Endodermal cell (in vitro differentiated cells): ENCODE measurements at regions not wholly inside any gene's neighbourhood (a gene's known extent, or its start where the extent isn't known, plus 50 kb on each side); places are given as distances from the start of the nearest gene placed in this dataset.

Experiments
- DNase-seq: peaks from one replicate; pipeline ENCODE4 v3.0.0-alpha.2; 2017
- H3K27ac ChIP-seq: 2 replicates; pipeline ENCODE4 v1.5.1; 2013; ENCODE audit warnings: mild to moderate bottlenecking, low read depth, low read length, moderate library complexity
- H3K27me3 ChIP-seq: 2 replicates; pipeline ENCODE4 v1.6.1; 2013; ENCODE audit warnings: mild to moderate bottlenecking, low read length, moderate library complexity; ENCODE audit not compliant: insufficient read depth, control insufficient read depth, poor library complexity, severe bottlenecking
- H3K36me3 ChIP-seq: 2 replicates; pipeline ENCODE4 v1.7.0; 2013; ENCODE audit warnings: mild to moderate bottlenecking, low read length, moderate library complexity; ENCODE audit not compliant: control insufficient read depth, insufficient read depth
- H3K4me1 ChIP-seq: one replicate; pipeline ENCODE4 v1.7.0; 2013; ENCODE audit warnings: low read length; ENCODE audit not compliant: control insufficient read depth, insufficient read depth
- H3K4me3 ChIP-seq: 2 replicates; pipeline ENCODE4 v1.5.1; 2013; ENCODE audit warnings: mild to moderate bottlenecking, low read length, moderate library complexity
- H3K9ac ChIP-seq: 2 replicates; pipeline ENCODE4 v1.6.1; 2013; ENCODE audit warnings: mild to moderate bottlenecking, low read length, moderate library complexity; ENCODE audit not compliant: poor library complexity, severe bottlenecking; ENCODE audit errors: extremely low read depth
- H3K9me3 ChIP-seq: 2 replicates; pipeline ENCODE4 v1.6.1; 2013; ENCODE audit warnings: mild to moderate bottlenecking, low read length, moderate library complexity; ENCODE audit not compliant: control insufficient read depth
- H3K27ac Mint-ChIP-seq: 2 replicates; pipeline ENCODE4 v1.8.0; 2020; ENCODE audit warnings: mixed read lengths
- H3K27me3 Mint-ChIP-seq: 2 replicates; pipeline ENCODE4 v1.8.0; 2021; ENCODE audit warnings: mild to moderate bottlenecking, mixed read lengths; ENCODE audit not compliant: insufficient read depth
- H3K36me3 Mint-ChIP-seq: 2 replicates; pipeline ENCODE4 v1.8.0; 2020; ENCODE audit warnings: low read depth, mixed read lengths
- H3K4me1 Mint-ChIP-seq: 2 replicates; pipeline ENCODE4 v1.8.0; 2020; ENCODE audit warnings: mixed read lengths
- H3K4me3 Mint-ChIP-seq: 2 replicates; pipeline ENCODE4 v1.8.0; 2020; ENCODE audit warnings: mild to moderate bottlenecking, moderate library complexity, mixed read lengths
- H3K9me3 Mint-ChIP-seq: 2 replicates; pipeline ENCODE4 v1.8.0; 2020; ENCODE audit warnings: mild to moderate bottlenecking, mixed read lengths
- WGBS, 2 experiments: methylation state at CpG; one replicate each; pipeline versions ENCODE4 v1.1.5 to v1.1.7; 2013; ENCODE audit warnings: missing lambda C conversion rate in 2 of 2, mixed read lengths in 1 of 2; ENCODE audit not compliant: insufficient coverage in 1 of 2, insufficient read length in 1 of 2; 5-methylcytosine and 5-hydroxymethylcytosine counted together
- TF ChIP-seq, protein P1 (sequence below): fragments of 200-600 bp; sonication (generic); conservative IDR thresholded peaks from 2 replicates; pipeline ENCODE4 v1.5.0; 2021; ENCODE audit warnings: antibody characterized with exemption, mild to moderate bottlenecking

DNA sequence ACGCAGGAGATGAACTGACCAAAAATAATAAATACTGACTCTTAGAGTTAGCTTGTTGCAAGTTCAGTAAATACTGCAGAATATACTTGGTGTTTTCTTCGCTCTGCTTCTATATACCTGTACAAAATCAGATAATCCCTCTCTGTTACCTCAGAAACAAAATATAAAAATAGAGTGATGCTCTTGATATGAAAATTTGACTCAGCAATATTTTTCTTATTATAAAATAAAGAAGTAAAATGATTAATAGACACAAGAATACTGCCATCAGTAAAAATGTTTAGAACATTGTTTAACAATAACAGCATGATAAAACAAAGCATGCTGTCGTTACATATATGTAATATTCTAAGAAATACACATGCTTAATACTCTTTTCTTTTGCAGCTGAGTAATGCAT is 1366.9 kb upstream of the EYS start:
- Histone ChIP-seq H3K9me3 (peaks cover 3% of the 10 kb centered on the region), H3K4me1 (no peaks in the 10 kb centered on the region), H3K9ac (no peak overlapping the region), H3K4me3 (no peak overlapping the region), H3K27me3 (no peaks in the 10 kb centered on the region), H3K27ac (no peak overlapping the region), H3K36me3 (no peaks in the 10 kb centered on the region)
- TF ChIP-seq, protein P1, sequence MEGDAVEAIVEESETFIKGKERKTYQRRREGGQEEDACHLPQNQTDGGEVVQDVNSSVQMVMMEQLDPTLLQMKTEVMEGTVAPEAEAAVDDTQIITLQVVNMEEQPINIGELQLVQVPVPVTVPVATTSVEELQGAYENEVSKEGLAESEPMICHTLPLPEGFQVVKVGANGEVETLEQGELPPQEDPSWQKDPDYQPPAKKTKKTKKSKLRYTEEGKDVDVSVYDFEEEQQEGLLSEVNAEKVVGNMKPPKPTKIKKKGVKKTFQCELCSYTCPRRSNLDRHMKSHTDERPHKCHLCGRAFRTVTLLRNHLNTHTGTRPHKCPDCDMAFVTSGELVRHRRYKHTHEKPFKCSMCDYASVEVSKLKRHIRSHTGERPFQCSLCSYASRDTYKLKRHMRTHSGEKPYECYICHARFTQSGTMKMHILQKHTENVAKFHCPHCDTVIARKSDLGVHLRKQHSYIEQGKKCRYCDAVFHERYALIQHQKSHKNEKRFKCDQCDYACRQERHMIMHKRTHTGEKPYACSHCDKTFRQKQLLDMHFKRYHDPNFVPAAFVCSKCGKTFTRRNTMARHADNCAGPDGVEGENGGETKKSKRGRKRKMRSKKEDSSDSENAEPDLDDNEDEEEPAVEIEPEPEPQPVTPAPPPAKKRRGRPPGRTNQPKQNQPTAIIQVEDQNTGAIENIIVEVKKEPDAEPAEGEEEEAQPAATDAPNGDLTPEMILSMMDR = no peak
- H3K4me3 Mint-ChIP-seq = no peak overlapping the region
- H3K4me1 Mint-ChIP-seq = no peaks in the 10 kb centered on the region
- WGBS, 2 experiments = 100% methylated on average over 1 of the region's 3 CpGs; no CpG with 5 or more reads in 1 of the 2 experiments
- H3K27ac Mint-ChIP-seq = no peak overlapping the region
- no peaks in the 10 kb centered on the region for H3K27me3 Mint-ChIP-seq
- DNase-seq = no peak
- H3K36me3 Mint-ChIP-seq = peaks cover under 1% of the 10 kb centered on the region
- H3K9me3 Mint-ChIP-seq = peaks cover 11% of the 10 kb centered on the region

DNA sequence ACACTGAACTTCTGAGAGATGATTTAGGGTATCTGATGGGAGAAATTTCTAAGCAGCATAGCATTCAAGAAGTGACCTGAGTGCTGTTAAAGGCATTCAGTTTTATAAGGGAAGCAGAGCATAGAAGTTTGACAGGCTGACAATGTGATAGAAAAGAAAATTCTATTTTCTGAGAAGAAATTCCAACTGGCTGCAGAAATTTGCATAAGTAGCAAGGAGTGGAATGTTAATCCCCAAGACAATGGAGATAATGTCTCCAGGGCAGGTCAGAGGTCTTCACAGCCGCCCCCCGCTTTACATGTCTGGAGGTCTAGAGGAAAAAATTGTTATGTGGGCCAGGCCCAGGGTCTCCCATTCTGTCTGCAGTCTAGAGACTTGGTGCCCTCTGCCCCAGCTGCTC is 1361.8 kb upstream of the EYS start:
- H3K4me1 ChIP-seq = no peaks in the 10 kb centered on the region
- Mint-ChIP-seq H3K4me1 (no peaks in the 10 kb centered on the region), H3K36me3 (peaks cover 8% of the 10 kb centered on the region), H3K9me3 (peaks cover 20% of the 10 kb centered on the region), H3K4me3 (no peak overlapping the region), H3K27ac (no peak overlapping the region), H3K27me3 (no peaks in the 10 kb centered on the region)
- no peak overlapping the region for H3K27ac ChIP-seq
- no peak for DNase-seq
- H3K27me3 ChIP-seq = no peaks in the 10 kb centered on the region
- TF ChIP-seq, protein P1 = no peak
- H3K4me3 ChIP-seq = no peak overlapping the region
- no peaks in the 10 kb centered on the region for H3K36me3 ChIP-seq
- WGBS, 2 experiments = 94% methylated on average over 2 of the region's 2 CpGs; no CpG with 5 or more reads in 1 of the 2 experiments
- H3K9ac ChIP-seq = no peak overlapping the region
- H3K9me3 ChIP-seq = peaks cover 11% of the 10 kb centered on the region

DNA sequence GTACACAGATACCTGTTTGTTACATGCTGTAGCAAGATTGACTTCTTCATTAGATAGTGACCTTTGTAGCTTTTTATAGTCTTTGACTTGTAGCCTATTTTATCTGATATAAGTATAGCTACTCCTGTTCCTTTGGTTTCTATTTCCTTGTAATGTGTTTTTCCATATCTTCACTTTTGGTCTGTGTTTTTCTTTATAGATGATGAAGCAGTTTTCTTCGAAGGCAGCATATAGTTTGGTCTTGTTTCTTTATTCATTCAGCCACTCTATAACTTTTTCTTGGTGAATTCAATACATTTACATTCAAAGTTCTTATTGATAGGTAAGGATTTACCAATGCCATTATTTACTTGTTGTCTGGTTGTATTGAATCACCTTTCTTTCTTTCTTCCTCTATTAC is 1357.3 kb upstream of the EYS start:
- H3K4me1 Mint-ChIP-seq = no peaks in the 10 kb centered on the region
- no CpG with 5 or more reads among the region's 1 CpG for WGBS, 2 experiments
- Histone ChIP-seq H3K36me3 (no peaks in the 10 kb centered on the region), H3K27ac (no peak overlapping the region), H3K9ac (no peak overlapping the region), H3K27me3 (no peaks in the 10 kb centered on the region), H3K4me1 (no peaks in the 10 kb centered on the region), H3K9me3 (peaks cover 11% of the 10 kb centered on the region), H3K4me3 (no peak overlapping the region)
- TF ChIP-seq, protein P1 = no peak
- peaks cover 27% of the 10 kb centered on the region for H3K9me3 Mint-ChIP-seq
- DNase-seq = no peak
- peaks cover 10% of the 10 kb centered on the region for H3K36me3 Mint-ChIP-seq
- no peak overlapping the region for H3K27ac Mint-ChIP-seq
- H3K27me3 Mint-ChIP-seq = no peaks in the 10 kb centered on the region
- no peak overlapping the region for H3K4me3 Mint-ChIP-seq
